Prostate gland (tissue), 2 donors: ENCODE measurements at regions not wholly inside any gene's neighbourhood (a gene's known extent, or its start where the extent isn't known, plus 50 kb on each side); places are given as distances from the start of the nearest gene placed in this dataset.

Experiments
- DNase-seq: peaks from one replicate; pipeline ENCODE4 v3.0.0-alpha.2; 2019; ENCODE audit warnings: low spot score
- H3K27ac ChIP-seq, 2 donors: fragments of 200-600 bp; sonication (generic); 2 replicates each; pipeline ENCODE4 v1.5.1; 2017 to 2019
- H3K27me3 ChIP-seq: fragments of 200-600 bp; sonication (generic); replicated peaks from 2 replicates; pipeline ENCODE4 v1.5.1; 2019; ENCODE audit not compliant: insufficient read depth
- H3K36me3 ChIP-seq, 2 donors: fragments of 200-600 bp; sonication (generic); 1 replicate in 1 of 2; 2 replicates in 1 of 2; pipeline versions ENCODE4 v1.5.1 to v1.8.1; 2017 to 2019
- H3K4me1 ChIP-seq: fragments of 200-600 bp; sonication (generic); replicated peaks from 2 replicates; pipeline ENCODE4 v1.5.1; 2019
- H3K4me3 ChIP-seq, 2 donors: fragments of 200-600 bp; sonication (generic); 2 replicates each; pipeline ENCODE4 v1.5.1; 2017 to 2019
- H3K9me3 ChIP-seq: fragments of 200-600 bp; sonication (generic); 2 replicates; pipeline ENCODE4 v1.5.1; 2017
- POLR2A ChIP-seq: fragments of 450-650 bp; IDR thresholded peaks from one replicate; pipeline ENCODE4 v1.6.1; 2016; ENCODE audit warnings: antibody characterized with exemption, mild to moderate bottlenecking
- POLR2AphosphoS5 ChIP-seq: sonication (generic); formaldehyde crosslinking; IDR thresholded peaks from one replicate; pipeline ENCODE4 v1.6.1; 2017; ENCODE audit warnings: antibody characterized with exemption
- WGBS: methylation state at CpG from one replicate; pipeline ENCODE4 v1.1.5; 2018; 5-methylcytosine and 5-hydroxymethylcytosine counted together
- intact Hi-C: fragments of 100-400 bp; cut with DNase I; formaldehyde crosslinking; loops from one replicate; pipeline ENCODE4 v1.14.2; 2022
- TF ChIP-seq, protein P1 (sequence below), 4 experiments: fragments of 200-600 bp in 2 of 4; fragments of 450-650 bp in 2 of 4; sonication (generic) in 2 of 4; IDR thresholded peaks; 1 replicate in 3 of 4; 2 replicates in 1 of 4; pipeline ENCODE4 v1.5.1; 2016 to 2019; ENCODE audit warnings: antibody characterized with exemption in 4 of 4, mild to moderate bottlenecking in 2 of 4, moderate library complexity in 2 of 4

DNA sequence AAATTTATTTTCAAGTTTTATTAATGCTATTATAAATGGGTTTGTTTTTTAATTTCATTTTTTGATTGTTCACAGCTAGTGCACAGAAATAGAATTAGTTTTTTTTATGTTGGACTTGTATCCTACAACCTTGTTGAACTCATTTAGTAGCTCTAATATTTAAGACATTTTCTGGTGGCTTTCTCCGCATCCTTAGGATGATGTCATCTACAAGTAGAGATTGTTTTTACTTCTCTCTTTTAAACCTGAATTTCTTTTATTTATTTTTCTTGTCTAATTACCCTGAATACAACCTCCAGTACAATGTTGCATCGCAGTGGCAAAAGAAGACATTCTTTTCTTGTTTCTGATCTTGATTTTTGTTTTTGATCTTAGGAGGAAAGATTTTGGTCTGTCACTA, 142.6 kb upstream of the PRDM1 start:
- Histone ChIP-seq H3K36me3 (no peaks in the 10 kb centered on the region), H3K27me3 (no peaks in the 10 kb centered on the region), H3K4me3 (no peak overlapping the region), H3K9me3 (no peaks in the 10 kb centered on the region), H3K27ac (no peak overlapping the region), H3K4me1 (no peaks in the 10 kb centered on the region)
- no peak for DNase-seq
- intact Hi-C loops, result no loop called here
- TF ChIP-seq POLR2AphosphoS5, result no peak
- no peak for TF ChIP-seq POLR2A
- TF ChIP-seq, protein P1, sequence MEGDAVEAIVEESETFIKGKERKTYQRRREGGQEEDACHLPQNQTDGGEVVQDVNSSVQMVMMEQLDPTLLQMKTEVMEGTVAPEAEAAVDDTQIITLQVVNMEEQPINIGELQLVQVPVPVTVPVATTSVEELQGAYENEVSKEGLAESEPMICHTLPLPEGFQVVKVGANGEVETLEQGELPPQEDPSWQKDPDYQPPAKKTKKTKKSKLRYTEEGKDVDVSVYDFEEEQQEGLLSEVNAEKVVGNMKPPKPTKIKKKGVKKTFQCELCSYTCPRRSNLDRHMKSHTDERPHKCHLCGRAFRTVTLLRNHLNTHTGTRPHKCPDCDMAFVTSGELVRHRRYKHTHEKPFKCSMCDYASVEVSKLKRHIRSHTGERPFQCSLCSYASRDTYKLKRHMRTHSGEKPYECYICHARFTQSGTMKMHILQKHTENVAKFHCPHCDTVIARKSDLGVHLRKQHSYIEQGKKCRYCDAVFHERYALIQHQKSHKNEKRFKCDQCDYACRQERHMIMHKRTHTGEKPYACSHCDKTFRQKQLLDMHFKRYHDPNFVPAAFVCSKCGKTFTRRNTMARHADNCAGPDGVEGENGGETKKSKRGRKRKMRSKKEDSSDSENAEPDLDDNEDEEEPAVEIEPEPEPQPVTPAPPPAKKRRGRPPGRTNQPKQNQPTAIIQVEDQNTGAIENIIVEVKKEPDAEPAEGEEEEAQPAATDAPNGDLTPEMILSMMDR (IDR thresholded peaks at IDR 0.05), result no peak
- 93% methylated on average over 2 of the region's 2 CpGs for WGBS

DNA sequence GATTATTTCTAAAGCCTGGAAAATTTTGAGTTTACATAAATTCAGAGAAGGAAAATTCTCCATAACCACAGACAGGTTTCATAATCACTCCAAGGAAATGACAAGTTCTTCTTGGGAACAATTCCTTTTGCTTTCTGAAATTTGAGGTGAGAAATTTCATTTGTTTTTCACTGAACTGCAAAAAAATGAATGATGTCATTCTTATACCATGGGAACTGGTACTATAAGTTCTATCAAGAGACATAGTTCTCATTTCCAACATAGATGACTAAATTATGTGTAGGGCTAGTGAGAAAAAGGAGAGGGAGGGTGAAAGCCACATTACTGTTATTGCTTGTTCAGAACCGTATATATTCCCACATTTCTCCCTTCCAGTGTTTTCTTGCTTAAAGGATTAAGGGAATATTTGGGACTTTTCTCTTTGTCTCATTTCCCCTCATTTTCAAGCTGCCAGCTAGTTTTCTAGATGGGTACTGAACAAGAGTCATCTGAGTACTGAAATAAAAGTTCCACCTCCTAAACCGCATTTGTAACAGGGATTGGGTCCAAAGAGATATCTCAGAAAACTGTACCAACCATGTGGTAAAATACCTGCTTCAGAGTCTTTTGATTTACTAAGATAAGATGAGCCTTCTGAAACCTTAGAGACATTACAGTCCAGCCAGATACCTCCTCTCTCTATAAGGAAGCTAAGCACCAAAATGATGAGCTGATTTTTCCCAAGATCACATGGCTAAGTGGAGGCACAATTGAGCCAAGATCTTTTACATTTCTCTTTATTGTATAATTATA, 144.3 kb upstream of the PRDM1 start:
- Histone ChIP-seq H3K27ac (no peak overlapping the region), H3K4me3 (no peak overlapping the region), H3K9me3 (no peaks in the 10 kb centered on the region), H3K4me1 (no peaks in the 10 kb centered on the region), H3K36me3 (no peaks in the 10 kb centered on the region), H3K27me3 (no peaks in the 10 kb centered on the region)
- no peak for DNase-seq
- intact Hi-C loops, result no loop called here
- 88% methylated on average over 2 of the region's 2 CpGs for WGBS
- TF ChIP-seq POLR2A (no peak), POLR2AphosphoS5 (no peak)
- TF ChIP-seq, protein P1 (IDR thresholded peaks at IDR 0.05), result no peak

DNA sequence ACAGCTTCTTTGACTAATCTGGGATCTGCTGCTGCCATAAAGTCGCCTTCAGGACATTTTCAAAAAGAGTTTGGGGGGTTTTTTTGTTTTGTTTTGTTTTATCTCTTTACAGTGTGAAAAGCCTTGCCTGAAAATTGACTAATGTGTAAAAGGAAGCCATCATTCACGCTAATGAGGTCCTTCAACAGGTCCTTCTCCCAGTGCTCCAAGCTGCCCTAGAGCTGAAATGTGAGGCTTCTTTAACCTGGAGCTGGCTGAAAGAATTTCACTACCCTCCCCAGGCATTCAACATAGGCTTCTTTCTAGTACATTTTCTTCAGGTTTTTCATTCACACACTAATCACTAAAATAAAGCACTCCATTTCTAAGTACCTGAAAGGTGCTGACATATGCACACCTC, 145.1 kb upstream of the PRDM1 start:
- H3K27ac ChIP-seq, result no peak overlapping the region
- H3K4me3 ChIP-seq, result no peak overlapping the region
- DNase-seq, result no peak
- TF ChIP-seq, protein P1 (IDR thresholded peaks at IDR 0.05), result no peak
- TF ChIP-seq POLR2AphosphoS5 (no peak), POLR2A (no peak)
- H3K9me3 ChIP-seq, result no peaks in the 10 kb centered on the region
- intact Hi-C loops, result no loop called here
- H3K36me3 ChIP-seq, result no peaks in the 10 kb centered on the region
- no peaks in the 10 kb centered on the region for H3K4me1 ChIP-seq
- H3K27me3 ChIP-seq, result no peaks in the 10 kb centered on the region
- WGBS, result 77% methylated on average over 2 of the region's 2 CpGs

DNA sequence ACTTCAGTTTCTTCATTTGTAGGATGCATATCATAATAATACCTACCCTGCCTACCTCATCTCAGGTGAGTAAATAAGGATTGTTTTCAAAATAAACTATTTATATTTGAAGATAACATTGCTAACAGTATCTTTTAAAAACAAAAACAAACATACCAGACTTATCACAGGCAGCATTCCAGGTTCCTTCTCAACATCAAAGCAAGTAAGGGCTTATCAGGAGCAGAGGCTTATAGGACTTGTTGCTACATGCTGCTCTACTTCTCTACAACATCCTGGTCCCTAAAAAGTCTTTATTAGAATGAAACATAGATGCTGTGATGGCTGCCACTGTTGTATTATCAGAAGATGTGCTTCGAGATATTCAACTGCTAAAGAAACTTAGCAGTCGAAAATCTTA, 149.2 kb upstream of the PRDM1 start:
- Histone ChIP-seq H3K27ac (no peak overlapping the region), H3K36me3 (no peaks in the 10 kb centered on the region), H3K27me3 (no peaks in the 10 kb centered on the region), H3K4me3 (no peak overlapping the region), H3K4me1 (no peaks in the 10 kb centered on the region), H3K9me3 (no peaks in the 10 kb centered on the region)
- 87% methylated on average over 2 of the region's 2 CpGs for WGBS
- TF ChIP-seq POLR2AphosphoS5, result no peak
- no peak for TF ChIP-seq POLR2A
- TF ChIP-seq, protein P1 (IDR thresholded peaks at IDR 0.05), result no peak
- intact Hi-C loops, result no loop called here
- no peak for DNase-seq

DNA sequence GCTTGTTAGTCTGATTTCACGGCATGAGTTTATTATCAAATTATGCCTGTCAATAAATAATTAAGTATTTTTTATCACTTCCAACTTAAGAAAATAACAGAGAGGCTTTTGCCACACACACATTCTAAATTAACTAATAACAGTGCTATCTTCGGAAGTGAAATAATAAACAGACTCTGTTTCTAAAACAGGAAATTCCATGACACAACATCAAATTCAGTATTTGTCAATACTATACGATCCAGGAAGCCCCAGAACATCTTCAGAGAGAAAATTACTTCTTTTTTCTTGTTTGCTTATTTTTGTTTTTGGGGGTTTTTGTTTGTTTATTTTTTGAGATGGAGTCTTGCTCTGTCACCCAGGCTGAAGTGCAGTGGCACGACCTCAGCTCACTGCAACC, 150.7 kb upstream of the PRDM1 start:
- H3K9me3 ChIP-seq, result no peaks in the 10 kb centered on the region
- H3K4me1 ChIP-seq, result no peaks in the 10 kb centered on the region
- H3K27ac ChIP-seq, result no peak overlapping the region
- H3K27me3 ChIP-seq, result no peaks in the 10 kb centered on the region
- no peak for DNase-seq
- H3K4me3 ChIP-seq, result no peak overlapping the region
- TF ChIP-seq POLR2A (no peak), POLR2AphosphoS5 (no peak)
- TF ChIP-seq, protein P1 (IDR thresholded peaks at IDR 0.05), result no peak
- whole genome bisulfite sequencing, result 85% methylated on average over 4 of the region's 4 CpGs
- intact Hi-C loops, result no loop called here
- H3K36me3 ChIP-seq, result no peaks in the 10 kb centered on the region
